ENCODE measurements at regions not wholly inside any gene's neighbourhood (a gene's known extent, or its start where the extent isn't known, plus 50 kb on each side); places are given as distances from the start of the nearest gene placed in this dataset.

GRCh38 chr20:39813190-39813829 is 851.2 kb downstream of the DHX35 start:
- no peak overlapping the region for H3K4me3 ChIP-seq (ENCODE audit: low read length)
- no peaks in the 10 kb centered on the region for H3K36me3 ChIP-seq (ENCODE audit: control insufficient read depth, insufficient read depth, low read length, severe bottlenecking)
- H3K4me1 ChIP-seq (ENCODE audit: control insufficient read depth, insufficient read depth, low read length), result no peaks in the 10 kb centered on the region
- H3K27me3 ChIP-seq (replicated peaks; ENCODE audit: control insufficient read depth, insufficient read depth, low read length), result no peaks in the 10 kb centered on the region
- H3K9ac ChIP-seq (ENCODE audit: low read length), result no peak overlapping the region
- H3K9me3 ChIP-seq (ENCODE audit: control insufficient read depth, low read length), result no peaks in the 10 kb centered on the region
- no peak for DNase-seq (ENCODE audit: low read depth)

- Histone ChIP-seq H3K4me1 (ENCODE audit: control insufficient read depth, insufficient read depth, low read length) (no peaks in the 10 kb centered on the region), H3K9me3 (ENCODE audit: control insufficient read depth, low read length) (no peaks in the 10 kb centered on the region), H3K9ac (ENCODE audit: low read length) (no peak overlapping the region), H3K27me3 (replicated peaks; ENCODE audit: control insufficient read depth, insufficient read depth, low read length) (no peaks in the 10 kb centered on the region), H3K4me3 (ENCODE audit: low read length) (no peak overlapping the region), H3K36me3 (ENCODE audit: control insufficient read depth, insufficient read depth, low read length, severe bottlenecking) (no peaks in the 10 kb centered on the region)
- DNase-seq (ENCODE audit: low read depth), result no peak
Measured at GRCh38 chr20:39812116-39812515, 850.0 kb downstream of the DHX35 start.

GRCh38 chr20:39810309-39810708 is 848.2 kb downstream of the DHX35 start:
- H3K4me1 ChIP-seq (ENCODE audit: control insufficient read depth, insufficient read depth, low read length), result no peaks in the 10 kb centered on the region
- H3K9me3 ChIP-seq (ENCODE audit: control insufficient read depth, low read length), result no peaks in the 10 kb centered on the region
- no peak for DNase-seq (ENCODE audit: low read depth)
- H3K9ac ChIP-seq (ENCODE audit: low read length), result no peak overlapping the region
- no peaks in the 10 kb centered on the region for H3K27me3 ChIP-seq (replicated peaks; ENCODE audit: control insufficient read depth, insufficient read depth, low read length)
- H3K36me3 ChIP-seq (ENCODE audit: control insufficient read depth, insufficient read depth, low read length, severe bottlenecking), result no peaks in the 10 kb centered on the region
- H3K4me3 ChIP-seq (ENCODE audit: low read length), result no peak overlapping the region

- Histone ChIP-seq H3K4me3 (ENCODE audit: low read length) (no peak overlapping the region), H3K4me1 (ENCODE audit: control insufficient read depth, insufficient read depth, low read length) (no peaks in the 10 kb centered on the region), H3K9ac (ENCODE audit: low read length) (no peak overlapping the region), H3K9me3 (ENCODE audit: control insufficient read depth, low read length) (no peaks in the 10 kb centered on the region), H3K27me3 (replicated peaks; ENCODE audit: control insufficient read depth, insufficient read depth, low read length) (no peaks in the 10 kb centered on the region), H3K36me3 (ENCODE audit: control insufficient read depth, insufficient read depth, low read length, severe bottlenecking) (no peaks in the 10 kb centered on the region)
- DNase-seq (ENCODE audit: low read depth), result no peak
Measured at GRCh38 chr20:39808613-39809012, 846.5 kb downstream of the DHX35 start.

- peak; percentile 75 for DNase-seq (ENCODE audit: low read depth)
- H3K36me3 ChIP-seq (ENCODE audit: control insufficient read depth, insufficient read depth, low read length, severe bottlenecking), result no peaks in the 10 kb centered on the region
- H3K27me3 ChIP-seq (replicated peaks; ENCODE audit: control insufficient read depth, insufficient read depth, low read length), result no peaks in the 10 kb centered on the region
- H3K4me1 ChIP-seq (ENCODE audit: control insufficient read depth, insufficient read depth, low read length), result peaks cover 27% of the 10 kb centered on the region
- H3K4me3 ChIP-seq (ENCODE audit: low read length), result peak overlapping the region; percentile 16
- H3K9ac ChIP-seq (ENCODE audit: low read length), result no peak overlapping the region
- H3K9me3 ChIP-seq (ENCODE audit: control insufficient read depth, low read length), result peaks cover 7% of the 10 kb centered on the region
Measured at GRCh38 chr20:39800548-39800947, 838.4 kb downstream of the DHX35 start.

GRCh38 chr20:39800111-39800510 is 838.0 kb downstream of the DHX35 start:
- Histone ChIP-seq H3K9me3 (ENCODE audit: control insufficient read depth, low read length) (peaks cover 7% of the 10 kb centered on the region), H3K36me3 (ENCODE audit: control insufficient read depth, insufficient read depth, low read length, severe bottlenecking) (no peaks in the 10 kb centered on the region), H3K4me3 (ENCODE audit: low read length) (peak overlapping the region; percentile 16), H3K9ac (ENCODE audit: low read length) (no peak overlapping the region), H3K27me3 (replicated peaks; ENCODE audit: control insufficient read depth, insufficient read depth, low read length) (no peaks in the 10 kb centered on the region), H3K4me1 (ENCODE audit: control insufficient read depth, insufficient read depth, low read length) (peaks cover 31% of the 10 kb centered on the region)
- peak; percentile 49 for DNase-seq (ENCODE audit: low read depth)

- H3K4me3 ChIP-seq (ENCODE audit: low read length), result peak overlapping the region; percentile 6
- peaks cover 7% of the 10 kb centered on the region for H3K9me3 ChIP-seq (ENCODE audit: control insufficient read depth, low read length)
- no peaks in the 10 kb centered on the region for H3K36me3 ChIP-seq (ENCODE audit: control insufficient read depth, insufficient read depth, low read length, severe bottlenecking)
- H3K27me3 ChIP-seq (replicated peaks; ENCODE audit: control insufficient read depth, insufficient read depth, low read length), result no peaks in the 10 kb centered on the region
- no peak overlapping the region for H3K9ac ChIP-seq (ENCODE audit: low read length)
- H3K4me1 ChIP-seq (ENCODE audit: control insufficient read depth, insufficient read depth, low read length), result peaks cover 31% of the 10 kb centered on the region
- no peak for DNase-seq (ENCODE audit: low read depth)
Measured at GRCh38 chr20:39799366-39799965, 837.3 kb downstream of the DHX35 start.

- H3K9ac ChIP-seq (ENCODE audit: low read length), result no peak overlapping the region
- H3K4me3 ChIP-seq (ENCODE audit: low read length), result no peak overlapping the region
- peak; percentile 30 for DNase-seq (ENCODE audit: low read depth)
- peaks cover 7% of the 10 kb centered on the region for H3K9me3 ChIP-seq (ENCODE audit: control insufficient read depth, low read length)
- no peaks in the 10 kb centered on the region for H3K36me3 ChIP-seq (ENCODE audit: control insufficient read depth, insufficient read depth, low read length, severe bottlenecking)
- peaks cover 25% of the 10 kb centered on the region for H3K4me1 ChIP-seq (ENCODE audit: control insufficient read depth, insufficient read depth, low read length)
- H3K27me3 ChIP-seq (replicated peaks; ENCODE audit: control insufficient read depth, insufficient read depth, low read length), result no peaks in the 10 kb centered on the region
Measured at GRCh38 chr20:39795401-39796272, 833.5 kb downstream of the DHX35 start.

- Histone ChIP-seq H3K4me3 (ENCODE audit: low read length) (no peak overlapping the region), H3K9ac (ENCODE audit: low read length) (no peak overlapping the region), H3K9me3 (ENCODE audit: control insufficient read depth, low read length) (no peaks in the 10 kb centered on the region), H3K27me3 (replicated peaks; ENCODE audit: control insufficient read depth, insufficient read depth, low read length) (no peaks in the 10 kb centered on the region), H3K4me1 (ENCODE audit: control insufficient read depth, insufficient read depth, low read length) (peaks cover 16% of the 10 kb centered on the region), H3K36me3 (ENCODE audit: control insufficient read depth, insufficient read depth, low read length, severe bottlenecking) (no peaks in the 10 kb centered on the region)
- no peak for DNase-seq (ENCODE audit: low read depth)
Measured at GRCh38 chr20:39792334-39792733, 830.2 kb downstream of the DHX35 start.

GRCh38 chr20:39789411-39789810 is 827.3 kb downstream of the DHX35 start:
- H3K9ac ChIP-seq (ENCODE audit: low read length), result no peak overlapping the region
- peaks cover 6% of the 10 kb centered on the region for H3K27me3 ChIP-seq (replicated peaks; ENCODE audit: control insufficient read depth, insufficient read depth, low read length)
- DNase-seq (ENCODE audit: low read depth), result no peak
- no peak overlapping the region for H3K4me3 ChIP-seq (ENCODE audit: low read length)
- no peaks in the 10 kb centered on the region for H3K4me1 ChIP-seq (ENCODE audit: control insufficient read depth, insufficient read depth, low read length)
- no peaks in the 10 kb centered on the region for H3K9me3 ChIP-seq (ENCODE audit: control insufficient read depth, low read length)
- no peaks in the 10 kb centered on the region for H3K36me3 ChIP-seq (ENCODE audit: control insufficient read depth, insufficient read depth, low read length, severe bottlenecking)

GRCh38 chr20:39785252-39785917 is 823.2 kb downstream of the DHX35 start:
- DNase-seq (ENCODE audit: low read depth), result no peak
- H3K4me1 ChIP-seq (ENCODE audit: control insufficient read depth, insufficient read depth, low read length), result no peaks in the 10 kb centered on the region
- H3K9ac ChIP-seq (ENCODE audit: low read length), result no peak overlapping the region
- H3K27me3 ChIP-seq (replicated peaks; ENCODE audit: control insufficient read depth, insufficient read depth, low read length), result peaks cover 12% of the 10 kb centered on the region
- no peaks in the 10 kb centered on the region for H3K36me3 ChIP-seq (ENCODE audit: control insufficient read depth, insufficient read depth, low read length, severe bottlenecking)
- H3K9me3 ChIP-seq (ENCODE audit: control insufficient read depth, low read length), result peaks cover 13% of the 10 kb centered on the region
- H3K4me3 ChIP-seq (ENCODE audit: low read length), result no peak overlapping the region

Data from adipocyte (in vitro differentiated cells).